ENCODE measurements at regions not wholly inside any gene's neighbourhood (a gene's known extent, or its start where the extent isn't known, plus 50 kb on each side); places are given as distances from the start of the nearest gene placed in this dataset.

DNA sequence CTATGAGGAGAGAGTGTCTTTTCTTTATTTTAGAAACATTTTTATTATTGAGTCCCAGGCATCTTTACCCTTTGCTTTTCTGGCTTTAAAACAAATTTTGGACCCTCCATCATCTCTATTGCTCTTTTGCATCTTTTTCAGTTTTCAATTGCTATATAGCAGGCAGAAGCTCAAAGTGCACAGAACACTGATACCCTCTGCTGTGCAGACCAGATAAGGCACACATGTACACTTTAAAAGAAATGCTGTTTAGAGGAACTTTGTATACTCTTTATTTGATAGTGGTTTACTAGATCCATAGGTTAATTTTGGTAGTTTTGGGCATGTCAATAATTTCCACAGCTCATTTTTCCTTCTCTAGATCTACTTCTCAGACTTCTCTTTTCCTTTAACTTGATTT, 324.2 kb downstream of the SH2D4B start:
- no peak for DNase-seq

- DNase-seq, result no peak
Measured at GRCh38 chr10:80870282-80870681, 332.6 kb downstream of the SH2D4B start.

- no peak for DNase-seq
Measured at GRCh38 chr10:80871083-80871482, 333.4 kb downstream of the SH2D4B start.

DNA sequence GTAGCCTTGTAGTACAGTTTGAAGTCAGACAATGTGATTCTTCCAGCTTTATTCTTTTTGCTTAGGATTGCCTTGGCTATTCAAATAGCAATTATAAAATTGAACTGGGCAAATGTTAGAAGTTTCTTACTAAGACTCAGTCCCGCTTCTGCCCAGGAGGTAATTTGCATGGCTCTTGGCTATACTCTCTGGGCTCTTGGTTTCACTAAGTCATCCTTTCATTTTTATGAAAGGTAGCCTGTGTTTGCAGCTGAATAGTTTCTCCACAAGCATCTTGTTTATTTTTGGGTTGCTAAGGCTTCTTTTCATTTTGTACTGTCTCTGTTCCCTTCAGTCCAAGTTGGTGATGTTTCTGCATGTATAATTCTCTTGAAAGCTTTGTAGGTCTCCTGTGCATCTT, 340.6 kb downstream of the SH2D4B start:
- no peak for DNase-seq

DNA sequence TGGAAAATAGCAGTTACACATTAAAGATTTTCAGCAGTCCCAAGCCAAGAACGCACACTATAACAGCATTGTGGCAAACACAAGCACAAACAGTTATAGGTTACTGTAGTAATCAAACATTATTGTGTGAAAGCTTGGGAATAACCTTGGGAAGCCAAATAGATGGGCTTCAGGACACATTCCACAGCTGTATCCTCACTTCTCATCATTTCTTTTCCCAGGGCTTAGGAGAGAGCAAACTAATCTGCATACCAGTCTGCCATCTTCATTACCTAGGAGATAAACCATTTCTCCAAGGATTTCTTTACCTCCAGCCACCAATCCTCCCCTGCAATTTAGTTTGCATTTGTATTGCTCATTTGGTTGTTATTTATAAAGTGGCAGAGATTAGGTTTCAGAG, 352.4 kb downstream of the SH2D4B start:
- no peak for DNase-seq

- no peak for DNase-seq
Measured at GRCh38 chr10:80893256-80893655, 355.6 kb downstream of the SH2D4B start.

DNA sequence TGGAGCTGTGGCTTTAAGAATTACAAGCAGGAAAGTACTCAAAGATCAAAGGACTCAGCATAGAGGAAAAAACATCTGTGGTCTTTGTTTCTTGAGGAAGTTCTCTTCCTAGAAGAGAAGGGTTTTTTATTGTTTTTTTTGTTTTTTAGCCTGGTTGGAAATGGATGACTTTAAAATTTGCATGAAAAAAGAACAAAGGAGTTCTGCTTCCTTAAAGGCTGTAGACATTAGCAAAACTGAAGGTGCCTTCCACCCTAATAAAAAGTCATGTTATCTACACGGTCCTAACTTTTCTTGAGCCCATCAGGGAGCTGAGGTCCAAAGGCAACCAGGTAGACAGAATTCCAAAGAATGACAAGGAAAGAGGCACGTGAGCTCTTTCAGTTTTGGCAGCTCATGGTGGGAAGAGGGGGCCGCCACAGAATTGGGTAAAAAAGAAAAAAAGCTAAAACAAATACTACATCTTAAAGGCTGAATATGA, 356.6 kb downstream of the SH2D4B start:
- no peak for DNase-seq

DNA sequence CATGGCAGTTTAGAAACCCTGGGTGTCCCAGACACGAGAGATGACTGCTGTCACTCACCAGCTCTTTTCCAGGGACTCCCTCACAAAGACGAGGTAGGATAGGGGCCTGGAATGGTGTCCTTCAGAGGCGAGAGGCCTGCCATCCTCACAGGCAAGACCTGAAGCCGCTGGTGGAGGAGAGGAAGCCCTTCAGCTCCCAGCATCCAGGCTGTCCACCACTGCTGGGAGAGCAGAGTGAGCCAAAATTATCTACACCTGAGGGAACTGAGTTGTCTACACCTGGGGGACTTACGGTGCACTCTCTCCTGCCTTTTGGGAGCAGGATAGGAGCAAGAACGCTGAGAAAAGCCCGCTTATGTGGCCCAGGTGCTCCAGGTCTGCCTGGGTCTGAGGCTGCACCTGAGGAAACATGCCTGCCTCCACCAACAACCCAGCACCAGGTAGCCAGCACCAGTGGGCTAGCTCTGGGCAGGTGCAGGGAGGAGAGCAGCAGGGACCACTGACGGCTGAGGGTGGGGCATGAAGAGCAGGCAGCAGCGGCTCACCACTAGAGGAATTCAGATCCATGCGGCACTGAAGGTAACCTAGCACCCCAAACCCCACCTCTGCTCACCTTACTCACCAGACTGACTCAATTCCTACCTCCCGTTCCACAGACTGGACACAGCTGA, 357.2 kb downstream of the SH2D4B start:
- DNase-seq, result no peak

- DNase-seq, result no peak
Measured at GRCh38 chr10:80896076-80896475, 358.4 kb downstream of the SH2D4B start.

DNA sequence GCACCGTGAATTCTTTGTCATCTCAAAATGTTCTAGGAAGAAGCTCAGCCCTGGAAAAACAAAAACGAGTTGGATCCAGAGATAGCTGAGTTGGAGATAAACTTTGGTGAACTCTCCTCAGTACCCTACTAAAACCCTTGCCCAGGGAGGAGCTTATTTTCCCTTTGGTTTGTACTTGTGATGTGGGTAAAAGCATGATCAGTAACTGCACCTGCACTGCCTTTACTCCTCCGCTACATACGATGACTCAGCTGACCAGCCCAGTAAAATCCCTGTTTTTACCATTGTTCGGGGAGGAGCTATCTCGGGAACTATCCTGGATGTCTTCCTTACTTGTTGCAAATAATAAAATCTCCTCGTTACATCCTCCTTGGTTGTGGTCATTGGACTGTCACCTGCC, 359.3 kb downstream of the SH2D4B start:
- DNase-seq, result no peak

DNA sequence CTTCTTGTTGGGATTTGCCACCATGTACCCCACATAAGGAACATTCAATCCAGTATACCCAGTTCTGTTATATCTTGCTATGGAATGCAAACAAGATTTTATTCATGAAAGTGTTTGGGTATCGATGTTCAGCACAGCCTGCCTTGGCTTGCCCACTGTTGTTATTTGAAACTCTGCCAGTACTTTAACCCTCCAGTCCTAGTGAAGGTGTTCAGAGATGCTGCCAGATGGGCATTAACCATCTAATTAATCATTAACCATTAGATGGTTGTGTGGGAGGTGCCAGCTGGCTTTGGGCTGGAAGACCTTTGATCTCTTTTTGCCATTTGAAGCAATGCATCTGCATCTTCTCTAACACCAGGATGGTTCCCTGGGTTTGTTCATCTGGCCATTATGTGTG, 363.0 kb downstream of the SH2D4B start:
- no peak for DNase-seq

GRCh38 chr10:80908611-80909010, 370.9 kb downstream of the SH2D4B start:
- no peak for DNase-seq

DNA sequence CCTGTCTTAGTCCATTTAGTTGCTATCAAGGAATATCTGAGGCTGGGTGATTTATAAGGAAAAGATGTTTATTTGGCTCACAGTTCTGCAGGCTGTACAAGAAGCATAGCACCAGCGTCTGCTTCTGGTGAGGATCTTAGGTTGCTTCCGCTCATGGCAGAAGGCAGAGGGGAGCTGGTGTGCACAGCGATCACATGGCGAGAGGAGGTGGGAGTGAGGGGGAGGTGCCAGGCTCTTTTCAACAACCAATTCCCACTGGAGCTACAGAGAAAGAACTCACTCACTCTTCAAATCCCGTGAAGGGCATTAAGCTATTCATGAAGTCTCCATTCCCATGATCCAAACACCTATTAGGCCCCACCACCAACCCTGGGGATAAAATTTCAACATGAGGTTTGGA, 371.6 kb downstream of the SH2D4B start:
- no peak for DNase-seq

DNA sequence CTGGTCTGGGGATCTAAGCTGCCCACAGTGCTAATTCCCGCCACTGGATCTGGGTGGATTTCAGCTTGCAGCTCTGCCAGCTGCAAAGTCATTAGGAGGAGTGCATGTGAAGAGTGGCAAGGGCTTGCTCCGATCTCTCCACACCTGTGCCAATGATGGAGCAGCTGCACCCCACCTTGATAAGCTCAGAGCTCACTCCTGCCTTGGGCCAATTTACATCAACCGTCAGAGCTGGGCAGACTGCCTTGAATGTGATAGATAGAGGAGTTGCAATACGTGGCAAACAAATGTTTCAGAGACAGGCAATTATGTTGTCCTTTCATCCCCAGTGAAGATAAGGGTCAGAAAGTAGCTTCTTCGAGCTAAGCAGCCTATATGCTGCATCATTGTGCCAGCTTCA, 379.9 kb downstream of the SH2D4B start:
- DNase-seq, result no peak

- DNase-seq, result no peak
Measured at GRCh38 chr10:80921032-80921431, 383.3 kb downstream of the SH2D4B start.

DNA sequence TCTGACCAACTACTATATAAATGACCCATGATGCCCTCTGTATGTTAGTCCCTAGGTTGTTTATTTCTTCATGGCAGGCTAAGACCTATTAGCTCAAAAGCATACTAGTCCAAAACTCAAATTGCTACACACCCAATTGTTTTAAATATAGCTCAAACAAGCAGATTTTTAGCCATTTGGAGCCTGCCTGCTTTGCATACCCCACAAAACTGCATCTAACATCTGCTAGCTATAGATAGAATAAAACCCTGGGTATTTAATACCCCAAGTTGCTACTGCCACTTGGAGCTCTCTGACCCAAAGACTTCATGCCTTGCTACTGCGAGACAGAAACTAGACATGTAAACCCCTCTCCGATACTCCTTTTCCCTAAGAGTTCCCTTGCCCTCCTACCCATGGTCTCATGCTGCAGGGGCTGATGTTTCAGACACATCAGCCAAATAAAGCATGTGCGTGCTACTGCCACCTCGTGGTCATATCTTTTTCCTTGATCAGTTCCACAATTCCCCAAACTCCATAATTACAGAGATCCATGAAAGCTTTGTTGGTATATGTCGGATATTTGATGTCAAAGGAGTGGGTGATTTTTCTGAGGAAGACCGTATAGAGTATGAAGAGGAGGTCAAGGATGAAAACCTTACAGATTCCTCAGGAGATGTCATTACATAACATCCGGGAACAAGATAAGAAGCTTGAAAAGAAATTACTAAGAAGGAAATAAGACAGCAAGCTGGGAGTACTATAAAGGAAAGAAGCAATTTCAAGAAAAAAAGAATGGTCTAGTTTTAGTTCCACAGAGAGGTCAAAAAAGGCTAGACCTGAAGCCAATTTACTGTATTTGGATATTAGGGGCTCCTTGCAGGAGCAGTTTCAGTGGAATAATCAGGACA, 386.6 kb downstream of the SH2D4B start:
- DNase-seq, result no peak

GRCh38 chr10:80927419-80928078, 389.8 kb downstream of the SH2D4B start:
- no peak for DNase-seq

- no peak for DNase-seq
Measured at GRCh38 chr10:80938903-80939302, 401.2 kb downstream of the SH2D4B start.

GRCh38 chr10:80945264-80945880, 407.7 kb downstream of the SH2D4B start:
- no peak for DNase-seq

DNA sequence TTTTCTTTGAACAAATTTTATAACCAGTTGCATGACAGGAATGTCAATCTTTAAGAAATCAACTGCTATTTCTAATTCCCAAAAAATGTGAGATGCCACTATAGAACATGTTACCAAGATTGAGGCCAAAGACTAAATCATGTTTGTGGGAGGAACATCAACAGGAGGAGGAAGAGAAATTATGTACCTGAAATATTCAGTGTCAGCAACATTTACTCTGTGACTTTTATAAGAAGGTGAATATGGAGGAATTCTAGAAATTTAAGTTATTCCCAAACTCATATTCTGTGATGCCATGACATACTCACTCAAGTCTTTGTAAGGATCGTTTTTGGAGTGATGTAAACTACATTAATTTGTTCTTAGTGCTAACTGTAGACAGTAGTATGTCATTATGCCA, 408.4 kb downstream of the SH2D4B start:
- no peak for DNase-seq

GRCh38 chr10:80946957-80947726, 409.4 kb downstream of the SH2D4B start:
- DNase-seq, result no peak

- no peak for DNase-seq
Measured at GRCh38 chr10:80949785-80950184, 412.1 kb downstream of the SH2D4B start.

GRCh38 chr10:80952436-80952835, 414.7 kb downstream of the SH2D4B start:
- DNase-seq, result no peak

Data from activated gamma-delta T cell treated with Interleukin-2 at 50 U/mL for 16 hours (primary cell).